Ascending aorta (tissue), 2 donors: ENCODE measurements at regions not wholly inside any gene's neighbourhood (a gene's known extent, or its start where the extent isn't known, plus 50 kb on each side); places are given as distances from the start of the nearest gene placed in this dataset.

ENCODE experiments used
- DNase-seq, 2 donors: peaks; one replicate each; pipeline ENCODE4 v3.0.0-alpha.2; 2019; ENCODE audit warnings: low spot score in 2 of 2
- H3K27ac ChIP-seq, 2 donors: fragments of 200-600 bp; sonication (generic); one replicate each; pipeline ENCODE4 v1.5.1; 2016 to 2017; ENCODE audit warnings: mild to moderate bottlenecking in 1 of 2
- H3K27me3 ChIP-seq: fragments of 200-600 bp; sonication (generic); one replicate; pipeline ENCODE4 v1.5.1; 2017
- H3K36me3 ChIP-seq, 2 donors: fragments of 200-600 bp; sonication (generic); one replicate each; pipeline ENCODE4 v1.5.1; 2016
- H3K4me1 ChIP-seq, 2 donors: fragments of 200-600 bp; sonication (generic); one replicate each; pipeline ENCODE4 v1.5.1; 2016 to 2017; ENCODE audit warnings: mild to moderate bottlenecking in 1 of 2
- H3K4me3 ChIP-seq, 2 donors: fragments of 200-600 bp; sonication (generic); one replicate each; pipeline ENCODE4 v1.5.1; 2016 to 2017; ENCODE audit warnings: mild to moderate bottlenecking in 1 of 2
- H3K9me3 ChIP-seq, 2 donors: fragments of 200-600 bp; sonication (generic); one replicate each; pipeline ENCODE4 v1.5.1; 2016
- intact Hi-C: fragments of 100-400 bp; cut with DNase I; formaldehyde crosslinking; loops from one replicate; pipeline ENCODE4 v1.15.1; 2023
- TF ChIP-seq, protein P1 (sequence below), 3 experiments: fragments of 200-600 bp in 2 of 3; fragments of 450-650 bp in 1 of 3; sonication (generic) in 2 of 3; IDR thresholded peaks; one replicate each; pipeline ENCODE4 v1.5.1; 2016 to 2019; ENCODE audit warnings: antibody characterized with exemption in 3 of 3, mild to moderate bottlenecking in 1 of 3, moderate library complexity in 1 of 3

DNA sequence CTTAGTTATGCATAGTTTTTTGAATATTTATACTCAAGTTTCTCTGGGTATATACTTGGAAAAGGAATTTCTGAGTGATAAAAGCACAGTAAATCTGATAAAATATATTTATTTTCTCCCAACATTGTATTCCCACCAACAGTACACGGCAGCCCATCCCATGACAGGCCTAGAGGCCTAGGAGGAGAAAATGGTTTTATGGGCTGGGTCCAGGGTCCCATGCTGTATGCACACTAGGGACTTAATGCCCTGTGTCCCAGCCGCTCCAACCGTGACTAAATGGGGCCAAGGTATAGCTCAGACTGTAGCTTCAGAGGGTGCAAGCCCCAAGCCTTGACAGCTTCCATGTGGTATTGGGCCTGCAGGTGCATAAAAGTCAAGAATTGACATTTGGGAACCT lies 1007.7 kb downstream of the DSC3 start:
- DNase-seq: no peak
- Histone ChIP-seq H3K36me3 (no peaks in the 10 kb centered on the region), H3K27me3 (no peaks in the 10 kb centered on the region), H3K4me1 (no peaks in the 10 kb centered on the region), H3K9me3 (no peaks in the 10 kb centered on the region), H3K4me3 (no peak overlapping the region), H3K27ac (no peak overlapping the region)
- TF ChIP-seq, protein P1, sequence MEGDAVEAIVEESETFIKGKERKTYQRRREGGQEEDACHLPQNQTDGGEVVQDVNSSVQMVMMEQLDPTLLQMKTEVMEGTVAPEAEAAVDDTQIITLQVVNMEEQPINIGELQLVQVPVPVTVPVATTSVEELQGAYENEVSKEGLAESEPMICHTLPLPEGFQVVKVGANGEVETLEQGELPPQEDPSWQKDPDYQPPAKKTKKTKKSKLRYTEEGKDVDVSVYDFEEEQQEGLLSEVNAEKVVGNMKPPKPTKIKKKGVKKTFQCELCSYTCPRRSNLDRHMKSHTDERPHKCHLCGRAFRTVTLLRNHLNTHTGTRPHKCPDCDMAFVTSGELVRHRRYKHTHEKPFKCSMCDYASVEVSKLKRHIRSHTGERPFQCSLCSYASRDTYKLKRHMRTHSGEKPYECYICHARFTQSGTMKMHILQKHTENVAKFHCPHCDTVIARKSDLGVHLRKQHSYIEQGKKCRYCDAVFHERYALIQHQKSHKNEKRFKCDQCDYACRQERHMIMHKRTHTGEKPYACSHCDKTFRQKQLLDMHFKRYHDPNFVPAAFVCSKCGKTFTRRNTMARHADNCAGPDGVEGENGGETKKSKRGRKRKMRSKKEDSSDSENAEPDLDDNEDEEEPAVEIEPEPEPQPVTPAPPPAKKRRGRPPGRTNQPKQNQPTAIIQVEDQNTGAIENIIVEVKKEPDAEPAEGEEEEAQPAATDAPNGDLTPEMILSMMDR (IDR thresholded peaks at IDR 0.05): no peak
- intact Hi-C loops: no loop called here

DNA sequence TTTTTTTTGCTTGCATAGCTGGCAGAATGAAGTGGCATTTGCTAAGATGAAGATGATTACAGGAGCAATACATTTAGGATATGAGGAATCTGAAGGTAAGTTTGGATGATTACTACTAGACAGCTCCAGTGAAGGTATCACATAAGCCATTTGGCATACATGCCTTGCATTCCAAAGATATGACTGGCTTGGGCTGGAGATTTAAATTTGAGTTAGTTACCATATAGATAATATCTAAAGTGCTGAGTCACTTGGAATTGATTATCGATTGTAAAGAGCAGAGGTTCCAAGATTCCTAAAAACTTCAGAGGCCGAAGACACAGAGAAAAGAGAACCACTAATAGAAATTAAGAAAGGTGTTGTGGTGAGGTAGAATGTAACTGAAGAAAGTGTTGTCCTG lies 1026.4 kb downstream of the DSC3 start:
- H3K27me3 ChIP-seq: no peaks in the 10 kb centered on the region
- intact Hi-C loops: no loop called here
- no peak for DNase-seq
- no peaks in the 10 kb centered on the region for H3K4me1 ChIP-seq
- no peak overlapping the region for H3K27ac ChIP-seq
- H3K9me3 ChIP-seq: no peaks in the 10 kb centered on the region
- TF ChIP-seq, protein P1 (IDR thresholded peaks at IDR 0.05): no peak
- H3K4me3 ChIP-seq: no peak overlapping the region
- no peaks in the 10 kb centered on the region for H3K36me3 ChIP-seq

DNA sequence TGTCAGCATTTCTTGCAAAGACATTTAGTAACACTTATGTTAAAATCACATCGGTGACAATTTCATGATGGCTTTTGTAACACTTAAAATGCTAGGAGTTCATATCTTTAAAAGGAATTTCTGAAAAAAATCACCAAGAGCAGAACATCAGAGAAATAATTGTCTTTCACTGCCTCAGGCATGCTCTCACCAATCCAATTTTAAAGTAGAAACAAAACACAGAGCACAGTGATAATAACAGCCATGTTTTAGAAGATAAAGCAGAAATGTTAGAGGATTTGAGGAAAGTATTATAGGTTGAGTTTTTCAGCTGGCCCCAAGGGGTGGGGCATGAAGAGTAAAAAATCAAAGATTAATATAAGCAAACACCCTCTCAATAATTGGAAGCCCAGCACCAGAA lies 1037.6 kb downstream of the DSC3 start:
- intact Hi-C loops: no loop called here
- Histone ChIP-seq H3K9me3 (no peaks in the 10 kb centered on the region), H3K4me3 (no peak overlapping the region), H3K4me1 (no peaks in the 10 kb centered on the region), H3K27ac (no peak overlapping the region), H3K36me3 (no peaks in the 10 kb centered on the region), H3K27me3 (no peaks in the 10 kb centered on the region)
- TF ChIP-seq, protein P1 (IDR thresholded peaks at IDR 0.05): no peak
- no peak for DNase-seq

DNA sequence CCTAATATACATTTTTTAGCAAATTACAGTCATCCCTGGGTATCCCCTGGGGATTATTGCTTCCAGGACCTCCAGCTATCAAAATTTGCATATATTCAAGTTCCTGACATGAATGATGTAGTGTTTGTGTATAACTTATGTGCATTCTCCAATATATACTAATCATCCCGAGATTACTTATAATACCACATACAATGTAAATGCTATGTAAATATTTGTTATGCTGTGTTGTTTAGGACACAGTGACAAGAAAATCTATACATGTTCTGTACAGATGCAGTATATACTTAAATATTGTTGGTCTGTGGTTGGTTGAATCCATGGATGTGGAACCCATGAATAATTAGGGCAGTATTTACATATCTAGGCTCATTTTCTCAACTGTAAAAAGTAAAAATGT lies 1060.3 kb downstream of the DSC3 start:
- H3K4me3 ChIP-seq: no peak overlapping the region
- no peaks in the 10 kb centered on the region for H3K27me3 ChIP-seq
- no peaks in the 10 kb centered on the region for H3K4me1 ChIP-seq
- DNase-seq: no peak
- TF ChIP-seq, protein P1 (IDR thresholded peaks at IDR 0.05): no peak
- no peaks in the 10 kb centered on the region for H3K36me3 ChIP-seq
- H3K27ac ChIP-seq: no peak overlapping the region
- intact Hi-C loops: no loop called here
- H3K9me3 ChIP-seq: no peaks in the 10 kb centered on the region

DNA sequence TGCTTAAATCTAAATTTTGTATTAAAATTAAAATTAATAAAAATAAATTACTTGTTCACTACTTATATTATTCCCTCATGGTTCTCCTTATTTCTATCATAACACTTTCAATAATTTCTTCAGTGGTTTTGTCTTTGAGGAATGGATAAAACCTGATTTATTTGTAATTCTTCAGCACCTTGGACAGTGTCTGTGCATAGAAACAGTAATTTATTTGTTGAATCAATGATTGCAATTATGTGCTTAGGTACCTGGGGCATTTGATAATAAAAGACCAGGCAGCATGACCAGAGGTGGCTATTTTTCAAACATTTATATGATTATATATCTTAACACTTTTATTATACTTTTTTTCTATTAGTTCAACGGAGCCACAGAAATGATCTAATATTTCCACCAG lies 1062.7 kb downstream of the DSC3 start:
- Histone ChIP-seq H3K4me3 (no peak overlapping the region), H3K27me3 (no peaks in the 10 kb centered on the region), H3K27ac (no peak overlapping the region), H3K4me1 (no peaks in the 10 kb centered on the region), H3K9me3 (no peaks in the 10 kb centered on the region), H3K36me3 (no peaks in the 10 kb centered on the region)
- TF ChIP-seq, protein P1 (IDR thresholded peaks at IDR 0.05): no peak
- intact Hi-C loops: no loop called here
- DNase-seq: no peak

DNA sequence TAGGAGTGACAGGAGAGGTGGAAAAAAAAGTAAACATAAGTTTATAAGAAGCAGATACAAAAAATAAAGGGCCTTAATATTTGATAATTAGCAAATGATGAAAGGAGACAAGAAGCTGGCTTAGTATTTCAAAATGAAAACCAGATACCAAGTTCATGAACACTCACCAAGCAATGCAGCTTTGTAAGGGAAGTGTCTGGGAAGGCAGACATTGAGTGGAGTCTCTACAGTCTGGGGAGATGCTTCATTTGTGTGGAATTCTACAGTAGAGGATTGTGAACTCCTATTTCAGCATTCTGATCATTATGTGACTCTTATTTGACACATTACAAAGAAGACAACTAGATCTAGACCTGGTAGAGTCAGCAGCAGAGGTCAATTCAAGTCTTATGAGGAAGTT lies 1072.7 kb downstream of the DSC3 start:
- TF ChIP-seq, protein P1 (IDR thresholded peaks at IDR 0.05): no peak
- Histone ChIP-seq H3K27me3 (no peaks in the 10 kb centered on the region), H3K4me1 (no peaks in the 10 kb centered on the region), H3K9me3 (no peaks in the 10 kb centered on the region), H3K27ac (no peak overlapping the region), H3K36me3 (no peaks in the 10 kb centered on the region), H3K4me3 (no peak overlapping the region)
- intact Hi-C loops: no loop called here
- no peak for DNase-seq
